ENCODE measurements at regions not wholly inside any gene's neighbourhood (a gene's known extent, or its start where the extent isn't known, plus 50 kb on each side); places are given as distances from the start of the nearest gene placed in this dataset.
"Not testable (repeated sequence)": the region's sequence is repeated elsewhere in the genome, so short reads cannot be mapped to it uniquely, and the experiment has no call there.

DNA sequence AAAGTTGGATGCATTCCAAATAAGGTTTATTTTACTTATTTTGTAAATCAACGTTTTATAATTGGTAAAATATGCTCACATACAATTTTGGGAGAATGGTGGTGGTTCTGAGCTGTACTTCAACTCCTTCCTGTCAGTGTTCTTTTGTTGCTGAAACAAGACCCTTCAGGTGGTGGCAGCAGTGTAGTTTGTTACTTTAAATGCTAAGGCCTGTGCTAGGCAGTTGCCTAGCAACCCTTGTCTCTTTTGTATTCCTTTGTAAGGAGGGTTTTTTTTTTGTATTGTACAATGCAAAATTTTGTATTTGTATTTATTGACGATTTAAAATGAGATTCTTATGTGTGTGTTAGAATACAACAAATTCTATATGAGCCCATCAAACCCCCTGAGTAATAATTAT lies 166.0 kb upstream of the FAM98A start:
- no peak for DNase-seq (ENCODE audit: low spot score)

- no peak for DNase-seq (ENCODE audit: low spot score)
These were observed 165.5 kb upstream of the FAM98A start for GRCh38 chr2:33764551-33764950.

DNA sequence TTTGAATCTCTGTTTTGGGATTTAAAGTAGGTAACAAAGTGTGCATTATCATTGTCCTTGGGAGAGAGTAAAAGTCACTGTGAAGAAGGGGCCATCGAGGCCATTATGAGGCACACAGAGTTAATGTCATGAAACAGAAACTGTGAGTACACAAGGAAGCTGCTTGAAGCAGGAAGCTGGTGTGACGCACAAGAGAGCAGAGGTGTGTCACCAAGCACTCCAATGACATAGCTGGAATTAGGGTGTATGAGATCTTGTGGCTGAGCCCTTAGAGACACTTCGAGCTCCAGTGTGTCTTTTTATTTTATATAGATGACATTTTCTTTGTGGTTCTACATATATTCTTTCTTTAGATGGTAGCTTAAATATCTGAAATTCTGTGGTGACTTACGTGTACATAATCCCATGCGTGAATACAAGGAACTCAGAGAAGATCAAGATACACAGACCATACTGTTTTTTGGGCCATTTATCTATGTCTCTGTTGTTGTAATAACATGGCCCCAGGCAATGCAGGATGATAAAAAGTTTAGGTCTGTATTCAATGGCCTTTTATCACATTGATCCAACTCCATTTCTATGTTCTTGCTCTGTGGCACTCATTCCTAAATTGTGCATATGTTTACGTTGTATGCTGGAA lies 164.7 kb upstream of the FAM98A start:
- no peak for DNase-seq (ENCODE audit: low spot score)

DNA sequence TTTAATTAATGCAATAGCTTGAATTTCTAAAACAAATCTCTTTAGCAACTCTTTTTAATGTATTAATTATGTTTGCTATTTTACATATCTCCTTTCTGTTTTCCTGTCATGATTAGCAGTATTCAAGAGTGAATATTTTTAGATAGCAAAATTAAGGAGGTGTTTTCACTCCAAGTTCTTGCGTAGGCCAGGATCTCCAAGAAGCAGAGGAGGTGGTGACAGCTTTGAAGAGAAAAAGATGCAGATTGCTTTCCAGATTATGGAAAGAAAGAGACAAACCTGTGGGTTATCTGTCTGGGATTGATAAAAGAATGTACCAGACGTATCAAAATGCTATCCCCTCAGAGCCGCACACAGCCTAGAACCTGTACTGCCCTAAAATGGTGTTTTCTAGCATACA lies 163.5 kb upstream of the FAM98A start:
- DNase-seq (ENCODE audit: low spot score) = no peak

- no peak for DNase-seq (ENCODE audit: low spot score)
These were observed 147.2 kb upstream of the FAM98A start for GRCh38 chr2:33746208-33746800.

DNA sequence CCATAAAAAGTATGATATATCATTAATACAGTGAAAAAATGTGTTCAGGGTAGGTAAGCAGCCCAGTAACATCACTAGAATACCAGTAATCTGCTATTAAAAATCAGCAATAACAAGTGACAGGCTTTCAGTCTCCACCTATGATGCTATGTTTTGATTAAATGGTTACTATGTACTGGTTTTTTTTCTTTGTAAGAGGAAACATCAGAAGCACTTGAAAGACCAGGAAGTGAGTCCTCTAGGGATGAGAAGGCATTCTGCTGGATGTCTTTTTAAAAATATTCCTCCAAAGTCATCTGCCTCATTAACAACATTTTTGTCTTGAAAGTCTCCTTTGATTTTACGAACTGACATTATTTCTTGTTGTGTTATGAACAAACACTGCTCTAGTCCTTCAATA lies 136.0 kb upstream of the FAM98A start:
- no peak for DNase-seq (ENCODE audit: low spot score)

DNA sequence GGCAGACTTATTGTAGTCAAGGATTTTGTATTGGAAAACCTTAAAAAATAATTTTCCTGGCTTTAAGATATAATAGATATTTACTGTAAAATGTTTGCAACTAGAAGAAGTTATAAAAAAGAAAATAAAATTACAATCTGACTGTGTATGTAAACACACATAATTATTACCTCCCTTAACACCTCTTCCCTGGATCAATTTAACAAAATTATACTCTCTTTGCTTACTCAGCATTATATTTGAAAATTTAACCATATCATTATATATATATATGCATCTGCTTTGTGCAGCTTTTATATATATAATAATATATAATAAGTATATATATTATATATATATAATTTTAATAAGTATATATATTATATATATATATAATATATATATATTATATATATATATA lies 131.7 kb upstream of the FAM98A start:
- no peak for DNase-seq (ENCODE audit: low spot score)

- DNase-seq (ENCODE audit: low spot score) = no peak
These were observed 131.1 kb upstream of the FAM98A start for GRCh38 chr2:33730193-33730592.

GRCh38 chr2:33729353-33729752 lies 130.3 kb upstream of the FAM98A start:
- DNase-seq (ENCODE audit: low spot score) = no peak

- no peak for DNase-seq (ENCODE audit: low spot score)
These were observed 129.0 kb upstream of the FAM98A start for GRCh38 chr2:33728106-33728505.

DNA sequence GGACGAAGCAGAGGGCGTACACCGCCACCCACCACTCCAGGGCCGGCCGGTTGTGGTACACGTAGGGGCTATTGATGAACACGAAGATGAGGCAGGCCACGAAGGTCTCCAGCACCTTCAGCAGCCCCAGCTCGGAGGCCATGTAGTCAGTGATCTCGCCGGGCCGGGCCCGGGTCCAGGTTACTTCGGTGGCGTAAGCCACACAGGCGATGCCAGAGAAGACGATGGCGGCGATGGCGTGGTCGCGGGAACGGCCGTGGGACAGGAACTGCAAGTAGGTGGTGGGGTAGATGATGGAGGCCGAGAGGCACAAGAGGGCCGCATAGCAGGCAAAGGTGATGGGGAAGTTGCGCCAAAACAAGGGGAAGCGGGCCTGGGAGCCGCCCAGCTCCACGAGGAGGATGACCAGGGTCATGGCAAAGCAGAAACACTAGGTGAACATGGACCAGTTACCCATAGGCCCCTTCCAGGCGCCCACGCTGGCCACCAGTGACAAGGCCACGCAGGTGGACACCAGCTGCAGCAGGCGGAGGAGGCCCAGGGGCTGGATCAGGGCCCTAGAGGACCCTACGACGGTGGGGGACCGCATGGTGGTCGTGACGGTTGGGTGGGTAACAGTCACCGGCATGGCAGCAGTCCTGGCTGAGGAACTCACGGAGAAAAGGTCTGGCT lies 128.4 kb upstream of the FAM98A start:
- DNase-seq (ENCODE audit: low spot score) = no peak

DNA sequence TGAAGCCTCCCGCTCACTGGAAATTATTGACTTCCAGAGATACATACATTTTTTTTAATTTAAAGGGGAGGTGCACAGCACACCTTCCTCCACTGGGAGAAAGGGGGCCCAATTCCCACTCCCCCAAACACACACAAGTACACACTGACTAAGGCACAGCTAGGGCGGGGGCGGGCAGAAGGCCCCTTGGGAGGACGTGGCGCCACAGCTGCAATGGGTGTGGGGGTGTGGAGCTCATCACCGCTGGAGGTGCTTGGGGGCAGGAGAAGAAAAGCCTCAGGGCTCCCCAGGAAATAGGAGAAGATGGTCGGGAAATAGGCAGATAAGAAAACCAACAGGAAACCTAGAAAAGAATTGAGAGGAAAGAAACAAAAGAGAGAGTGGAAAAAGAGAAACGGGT lies 127.3 kb upstream of the FAM98A start:
- no peak for DNase-seq (ENCODE audit: low spot score)

- no peak for DNase-seq (ENCODE audit: low spot score)
These were observed 124.2 kb upstream of the FAM98A start for GRCh38 chr2:33723329-33723728.

GRCh38 chr2:33719067-33719466 lies 120.0 kb upstream of the FAM98A start:
- no peak for DNase-seq (ENCODE audit: low spot score)

- no peak for DNase-seq (ENCODE audit: low spot score)
These were observed 113.6 kb upstream of the FAM98A start for GRCh38 chr2:33712674-33713073.

DNA sequence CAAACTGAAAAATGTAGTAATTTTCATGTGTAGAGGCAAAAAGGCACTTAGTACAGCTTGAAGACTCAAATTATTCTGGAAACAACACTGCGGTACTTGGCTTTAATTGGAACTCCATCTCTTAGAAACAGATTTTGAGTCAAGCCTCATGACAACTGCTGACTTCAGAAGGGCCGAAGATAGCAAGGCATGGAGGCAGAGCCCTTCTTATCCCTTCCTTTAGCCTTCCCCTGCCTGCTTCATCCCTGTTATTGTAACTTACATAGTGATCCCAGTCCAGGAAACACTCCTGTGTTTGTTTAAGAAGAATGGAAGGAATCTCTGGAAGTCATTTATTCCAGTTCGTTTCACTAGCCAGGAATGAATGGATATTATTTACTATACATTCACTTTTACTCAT lies 110.9 kb upstream of the FAM98A start:
- DNase-seq (ENCODE audit: low spot score) = no peak

DNA sequence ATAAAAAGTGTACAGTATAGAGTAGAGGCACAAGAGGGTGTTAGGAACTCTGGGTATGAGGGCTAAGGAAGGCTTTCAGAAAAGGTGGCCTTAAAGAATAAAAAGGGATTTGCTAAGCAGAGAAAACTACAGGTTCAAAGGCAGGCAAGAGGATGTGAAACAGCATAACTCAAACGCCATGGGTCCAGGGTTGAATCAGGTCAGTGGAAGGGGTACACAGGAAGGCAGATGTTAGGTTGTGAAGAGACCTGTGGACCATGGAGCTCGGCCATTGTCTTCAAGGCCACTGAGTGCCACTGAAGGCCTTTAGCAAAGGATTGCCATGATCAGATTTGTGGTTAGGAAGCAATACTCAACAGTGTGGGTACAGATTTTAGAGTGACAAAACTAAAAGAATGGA lies 108.2 kb upstream of the FAM98A start:
- no peak for DNase-seq (ENCODE audit: low spot score)

DNA sequence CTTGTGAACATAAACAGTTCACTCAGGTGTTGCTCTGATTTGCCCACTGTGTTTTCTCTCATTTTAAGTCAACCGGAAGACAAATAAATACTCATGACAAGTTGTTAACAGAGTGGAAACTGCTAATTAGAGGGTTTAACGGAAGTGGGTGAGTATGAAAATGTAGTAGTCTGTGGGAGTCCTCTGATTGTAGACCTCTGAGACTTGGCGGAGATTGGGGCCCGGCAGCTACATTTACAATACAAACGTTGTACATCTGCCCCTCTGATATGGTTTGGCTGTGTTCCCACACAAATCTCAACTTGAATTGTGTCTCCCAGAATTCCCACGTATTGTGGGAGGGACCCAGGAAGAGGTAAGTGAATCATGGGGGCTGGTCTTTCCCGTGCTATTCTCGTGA lies 107.3 kb upstream of the FAM98A start:
- no peak for DNase-seq (ENCODE audit: low spot score)

DNA sequence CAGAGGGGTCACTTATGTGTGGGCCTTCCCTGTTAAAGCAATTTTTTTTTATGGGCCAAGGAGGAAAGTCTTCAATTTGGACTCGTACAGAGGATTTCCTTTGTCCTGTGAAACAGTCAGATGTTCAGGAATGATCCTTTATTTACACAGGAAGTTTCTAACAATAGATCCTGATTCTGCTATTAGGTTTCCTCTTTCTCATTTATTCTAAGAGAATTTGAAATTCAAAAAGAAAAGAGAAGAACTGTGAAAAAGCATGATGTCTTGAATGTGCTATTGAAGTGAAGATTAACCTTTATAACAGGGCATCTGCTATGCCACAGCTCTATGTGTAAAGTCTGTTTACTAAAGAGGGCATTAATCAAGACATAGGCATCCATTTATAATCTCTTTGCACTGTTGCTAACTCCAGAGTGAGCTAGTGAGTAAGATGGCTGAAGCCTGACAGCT lies 105.3 kb upstream of the FAM98A start:
- DNase-seq (ENCODE audit: low spot score) = no peak

DNA sequence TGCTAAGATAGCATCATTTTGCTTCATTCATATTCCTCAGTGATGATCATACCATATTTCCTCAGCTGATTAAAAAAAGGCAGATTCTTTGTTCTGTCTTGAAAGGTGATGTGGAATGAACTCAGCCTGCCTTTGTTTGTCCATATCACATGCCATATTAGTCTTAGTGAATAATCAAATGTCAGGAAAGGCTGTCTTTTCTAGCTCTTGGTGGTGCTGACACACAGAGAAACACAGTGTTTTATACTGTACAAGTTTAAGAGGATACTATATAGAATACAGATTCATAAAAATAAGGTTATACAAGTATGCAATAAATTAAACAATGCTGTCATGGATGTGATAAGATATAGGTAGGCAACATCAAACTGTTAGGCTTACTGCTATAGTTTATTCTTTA lies 97.1 kb upstream of the FAM98A start:
- no peak for DNase-seq (ENCODE audit: low spot score)

- DNase-seq (ENCODE audit: low spot score) = no peak
These were observed 95.8 kb upstream of the FAM98A start for GRCh38 chr2:33694904-33695303.

- DNase-seq (ENCODE audit: low spot score) = not testable (repeated sequence)
These were observed 91.6 kb upstream of the FAM98A start for GRCh38 chr2:33690686-33691085.

GRCh38 chr2:33681364-33681757 lies 82.3 kb upstream of the FAM98A start:
- DNase-seq (ENCODE audit: low spot score) = no peak

All from CD4-positive, alpha-beta T cell treated with Interleukin-15 for 4 hours (primary cell).